ENCODE measurements at regions not wholly inside any gene's neighbourhood (a gene's known extent, or its start where the extent isn't known, plus 50 kb on each side); places are given as distances from the start of the nearest gene placed in this dataset.

DNA sequence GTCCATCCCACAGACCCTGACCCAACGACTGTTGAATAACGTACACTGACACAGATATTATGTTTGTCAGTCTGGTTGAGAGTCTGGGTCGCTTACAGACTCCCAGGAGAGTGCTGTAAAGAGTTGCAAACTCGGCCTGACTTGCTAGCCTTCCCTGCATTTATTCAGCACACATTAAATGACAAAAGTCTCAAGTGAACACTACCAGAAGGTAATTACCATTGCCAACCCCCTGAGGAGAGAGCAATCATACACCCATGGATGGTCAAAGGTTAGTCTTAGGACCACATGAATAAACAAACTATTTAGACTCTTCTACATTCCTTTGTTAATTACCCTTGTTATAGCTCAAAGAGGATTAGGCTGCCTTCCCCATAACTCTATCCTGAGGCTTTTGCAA lies 1048.6 kb downstream of the PCDH17 start:
- peaks cover 9% of the 10 kb centered on the region for H3K9me3 Mint-ChIP-seq (ENCODE audit: low read depth)
- TF ChIP-seq, protein P1, sequence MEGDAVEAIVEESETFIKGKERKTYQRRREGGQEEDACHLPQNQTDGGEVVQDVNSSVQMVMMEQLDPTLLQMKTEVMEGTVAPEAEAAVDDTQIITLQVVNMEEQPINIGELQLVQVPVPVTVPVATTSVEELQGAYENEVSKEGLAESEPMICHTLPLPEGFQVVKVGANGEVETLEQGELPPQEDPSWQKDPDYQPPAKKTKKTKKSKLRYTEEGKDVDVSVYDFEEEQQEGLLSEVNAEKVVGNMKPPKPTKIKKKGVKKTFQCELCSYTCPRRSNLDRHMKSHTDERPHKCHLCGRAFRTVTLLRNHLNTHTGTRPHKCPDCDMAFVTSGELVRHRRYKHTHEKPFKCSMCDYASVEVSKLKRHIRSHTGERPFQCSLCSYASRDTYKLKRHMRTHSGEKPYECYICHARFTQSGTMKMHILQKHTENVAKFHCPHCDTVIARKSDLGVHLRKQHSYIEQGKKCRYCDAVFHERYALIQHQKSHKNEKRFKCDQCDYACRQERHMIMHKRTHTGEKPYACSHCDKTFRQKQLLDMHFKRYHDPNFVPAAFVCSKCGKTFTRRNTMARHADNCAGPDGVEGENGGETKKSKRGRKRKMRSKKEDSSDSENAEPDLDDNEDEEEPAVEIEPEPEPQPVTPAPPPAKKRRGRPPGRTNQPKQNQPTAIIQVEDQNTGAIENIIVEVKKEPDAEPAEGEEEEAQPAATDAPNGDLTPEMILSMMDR (IDR thresholded peaks at IDR 0.05) = no peak
- H3K27ac Mint-ChIP-seq (ENCODE audit: unreplicated experiment) = no peak overlapping the region
- H3K4me1 Mint-ChIP-seq (ENCODE audit: low read depth) = no peaks in the 10 kb centered on the region
- no peak for DNase-seq (ENCODE audit: low spot score)
- no peaks in the 10 kb centered on the region for H3K36me3 Mint-ChIP-seq (ENCODE audit: low read depth)
- no peak overlapping the region for H3K4me3 Mint-ChIP-seq (ENCODE audit: unreplicated experiment)
- H3K27me3 Mint-ChIP-seq (ENCODE audit: low read depth) = no peaks in the 10 kb centered on the region

DNA sequence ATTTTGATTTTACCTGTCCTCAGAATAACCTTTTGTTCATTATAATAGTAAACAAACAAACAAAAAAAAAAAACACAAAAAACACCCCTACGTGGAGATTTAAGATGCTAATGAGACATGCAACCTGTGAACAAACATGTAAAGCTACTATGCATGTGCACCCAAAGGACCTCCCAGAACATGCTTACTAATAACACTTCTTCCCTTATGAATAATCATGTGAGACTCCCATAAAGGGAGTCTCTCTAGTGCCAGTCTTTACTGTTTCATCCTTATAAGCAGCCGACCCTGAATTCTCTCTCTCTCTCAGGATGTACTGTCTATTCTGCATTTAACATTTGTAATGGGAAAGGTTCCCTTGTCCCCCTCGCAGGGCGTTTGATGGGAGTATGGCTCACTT lies 1051.1 kb downstream of the PCDH17 start:
- no peak overlapping the region for H3K27ac Mint-ChIP-seq (ENCODE audit: unreplicated experiment)
- no peaks in the 10 kb centered on the region for H3K4me1 Mint-ChIP-seq (ENCODE audit: low read depth)
- H3K27me3 Mint-ChIP-seq (ENCODE audit: low read depth) = no peaks in the 10 kb centered on the region
- H3K36me3 Mint-ChIP-seq (ENCODE audit: low read depth) = no peaks in the 10 kb centered on the region
- H3K4me3 Mint-ChIP-seq (ENCODE audit: unreplicated experiment) = no peak overlapping the region
- H3K9me3 Mint-ChIP-seq (ENCODE audit: low read depth) = peaks cover 7% of the 10 kb centered on the region
- no peak for DNase-seq (ENCODE audit: low spot score)
- TF ChIP-seq, protein P1 (IDR thresholded peaks at IDR 0.05) = no peak

DNA sequence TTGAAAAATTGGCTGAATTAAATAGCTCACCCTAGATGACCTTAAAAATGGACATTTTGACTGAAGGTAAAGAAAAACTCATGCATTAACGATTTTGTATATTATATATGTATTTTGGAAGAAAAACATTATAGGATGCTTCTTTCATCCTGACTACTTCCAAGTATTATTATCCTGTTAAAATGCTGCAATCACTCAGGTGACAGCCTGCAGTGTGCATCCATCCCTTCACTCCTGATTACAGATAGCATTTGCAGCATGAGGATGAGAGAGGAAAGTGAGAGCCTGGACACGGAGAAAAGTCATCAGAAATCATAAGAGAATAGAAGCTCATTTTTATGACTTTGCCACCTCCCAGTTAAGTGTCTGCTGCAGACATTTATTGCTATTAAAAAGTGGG lies 1055.6 kb downstream of the PCDH17 start:
- no peaks in the 10 kb centered on the region for H3K27me3 Mint-ChIP-seq (ENCODE audit: low read depth)

DNA sequence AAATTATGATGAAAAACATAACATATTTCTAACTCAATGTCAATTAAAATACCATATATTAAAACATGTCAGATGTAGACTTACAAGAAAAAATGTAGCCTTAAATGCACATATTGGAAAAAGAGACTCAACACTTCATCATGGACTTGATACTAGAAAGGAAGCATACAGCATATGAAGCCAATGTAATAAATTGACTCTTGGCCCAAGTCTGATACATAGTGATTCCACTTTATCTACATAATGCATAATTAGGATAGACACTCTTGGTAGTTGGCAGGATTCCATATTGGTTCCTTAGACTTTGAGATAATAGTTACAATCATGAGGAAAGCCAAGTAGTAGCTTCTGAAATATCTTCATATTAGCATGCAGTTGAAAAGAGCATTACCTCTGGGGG lies 1067.0 kb downstream of the PCDH17 start:
- Mint-ChIP-seq H3K9me3 (ENCODE audit: low read depth) (peaks cover 2% of the 10 kb centered on the region), H3K4me1 (ENCODE audit: low read depth) (no peaks in the 10 kb centered on the region), H3K27ac (ENCODE audit: unreplicated experiment) (no peak overlapping the region), H3K27me3 (ENCODE audit: low read depth) (no peaks in the 10 kb centered on the region), H3K4me3 (ENCODE audit: unreplicated experiment) (no peak overlapping the region), H3K36me3 (ENCODE audit: low read depth) (no peaks in the 10 kb centered on the region)
- DNase-seq (ENCODE audit: low spot score) = no peak
- TF ChIP-seq, protein P1 (IDR thresholded peaks at IDR 0.05) = no peak

More for the DNA sequence above, 1055.6 kb downstream of the PCDH17 start:
- DNase-seq (ENCODE audit: low spot score) = no peak
- H3K36me3 Mint-ChIP-seq (ENCODE audit: low read depth) = no peaks in the 10 kb centered on the region
- H3K27ac Mint-ChIP-seq (ENCODE audit: unreplicated experiment) = no peak overlapping the region
- TF ChIP-seq, protein P1 (IDR thresholded peaks at IDR 0.05) = no peak
- H3K9me3 Mint-ChIP-seq (ENCODE audit: low read depth) = peaks cover 7% of the 10 kb centered on the region
- no peaks in the 10 kb centered on the region for H3K4me1 Mint-ChIP-seq (ENCODE audit: low read depth)
- no peak overlapping the region for H3K4me3 Mint-ChIP-seq (ENCODE audit: unreplicated experiment)

DNA sequence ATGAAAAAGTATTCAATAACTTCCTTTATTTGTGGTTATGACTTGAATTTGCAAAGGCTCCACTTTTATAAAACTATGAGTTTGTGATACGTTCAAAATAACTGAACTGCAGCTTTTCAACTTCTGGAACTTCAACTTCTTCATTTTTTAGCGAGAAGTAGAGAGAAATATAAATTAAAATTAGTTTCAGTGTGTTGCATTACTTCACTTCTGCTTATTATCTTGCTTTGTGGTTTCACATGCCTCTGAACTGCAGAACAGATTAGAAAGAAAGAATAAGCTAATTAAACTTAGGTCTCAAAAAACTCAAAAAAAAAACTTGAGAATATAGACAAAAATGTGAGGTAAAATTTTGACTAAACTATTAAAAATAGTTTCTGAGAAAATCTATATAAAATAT lies 1073.4 kb downstream of the PCDH17 start:
- TF ChIP-seq, protein P1 (IDR thresholded peaks at IDR 0.05) = no peak

More for the DNA sequence above, 1073.4 kb downstream of the PCDH17 start:
- no peaks in the 10 kb centered on the region for H3K36me3 Mint-ChIP-seq (ENCODE audit: low read depth)
- DNase-seq (ENCODE audit: low spot score) = no peak
- peaks cover 7% of the 10 kb centered on the region for H3K9me3 Mint-ChIP-seq (ENCODE audit: low read depth)
- H3K27ac Mint-ChIP-seq (ENCODE audit: unreplicated experiment) = no peak overlapping the region
- H3K4me3 Mint-ChIP-seq (ENCODE audit: unreplicated experiment) = no peak overlapping the region
- no peaks in the 10 kb centered on the region for H3K27me3 Mint-ChIP-seq (ENCODE audit: low read depth)
- H3K4me1 Mint-ChIP-seq (ENCODE audit: low read depth) = no peaks in the 10 kb centered on the region
